ENCODE measurements at regions not wholly inside any gene's neighbourhood (a gene's known extent, or its start where the extent isn't known, plus 50 kb on each side); places are given as distances from the start of the nearest gene placed in this dataset.

- DNase-seq (ENCODE audit: low spot score), result no peak
These were observed 717.2 kb upstream of the UBE2E2 start for GRCh38 chr3:22485954-22486353.

GRCh38 chr3:22490747-22491146, 712.4 kb upstream of the UBE2E2 start:
- DNase-seq (ENCODE audit: low spot score), result no peak

GRCh38 chr3:22491344-22491743, 711.8 kb upstream of the UBE2E2 start:
- DNase-seq (ENCODE audit: low spot score), result no peak

GRCh38 chr3:22492342-22492741, 710.8 kb upstream of the UBE2E2 start:
- DNase-seq (ENCODE audit: low spot score), result no peak

- no peak for DNase-seq (ENCODE audit: low spot score)
These were observed 707.9 kb upstream of the UBE2E2 start for GRCh38 chr3:22495241-22495640.

GRCh38 chr3:22495791-22496190, 707.3 kb upstream of the UBE2E2 start:
- DNase-seq (ENCODE audit: low spot score), result no peak

GRCh38 chr3:22496641-22497040, 706.5 kb upstream of the UBE2E2 start:
- DNase-seq (ENCODE audit: low spot score), result no peak

- DNase-seq (ENCODE audit: low spot score), result no peak
These were observed 696.3 kb upstream of the UBE2E2 start for GRCh38 chr3:22506871-22507270.

GRCh38 chr3:22507709-22508108, 695.4 kb upstream of the UBE2E2 start:
- DNase-seq (ENCODE audit: low spot score), result no peak

- no peak for DNase-seq (ENCODE audit: low spot score)
These were observed 679.2 kb upstream of the UBE2E2 start for GRCh38 chr3:22523925-22524324.

- DNase-seq (ENCODE audit: low spot score), result no peak
These were observed 676.8 kb upstream of the UBE2E2 start for GRCh38 chr3:22526266-22526837.

GRCh38 chr3:22536541-22536940, 666.6 kb upstream of the UBE2E2 start:
- DNase-seq (ENCODE audit: low spot score), result no peak

- DNase-seq (ENCODE audit: low spot score), result no peak
These were observed 665.6 kb upstream of the UBE2E2 start for GRCh38 chr3:22537560-22537959.

- DNase-seq (ENCODE audit: low spot score), result no peak
These were observed 660.8 kb upstream of the UBE2E2 start for GRCh38 chr3:22542311-22542710.

GRCh38 chr3:22555753-22556435, 647.2 kb upstream of the UBE2E2 start:
- no peak for DNase-seq (ENCODE audit: low spot score)

- DNase-seq (ENCODE audit: low spot score), result no peak
These were observed 637.7 kb upstream of the UBE2E2 start for GRCh38 chr3:22565393-22565792.

GRCh38 chr3:22568285-22568684, 634.8 kb upstream of the UBE2E2 start:
- DNase-seq (ENCODE audit: low spot score), result no peak

- DNase-seq (ENCODE audit: low spot score), result no peak
These were observed 633.6 kb upstream of the UBE2E2 start for GRCh38 chr3:22569570-22569969.

GRCh38 chr3:22581007-22581406, 622.1 kb upstream of the UBE2E2 start:
- DNase-seq (ENCODE audit: low spot score), result no peak

- no peak for DNase-seq (ENCODE audit: low spot score)
These were observed 620.9 kb upstream of the UBE2E2 start for GRCh38 chr3:22582266-22582665.

- DNase-seq (ENCODE audit: low spot score), result no peak
These were observed 617.6 kb upstream of the UBE2E2 start for GRCh38 chr3:22585504-22585903.

GRCh38 chr3:22585911-22586310, 617.2 kb upstream of the UBE2E2 start:
- no peak for DNase-seq (ENCODE audit: low spot score)

GRCh38 chr3:22587446-22587845, 615.7 kb upstream of the UBE2E2 start:
- DNase-seq (ENCODE audit: low spot score), result no peak

- DNase-seq (ENCODE audit: low spot score), result no peak
These were observed 609.5 kb upstream of the UBE2E2 start for GRCh38 chr3:22593638-22594037.

All from left forelimb (tissue), 1 donor.